Panc1 (cell line): ENCODE measurements at regions not wholly inside any gene's neighbourhood (a gene's known extent, or its start where the extent isn't known, plus 50 kb on each side); places are given as distances from the start of the nearest gene placed in this dataset.
A peak's percentile ranks its signal among the peaks of the same experiment; 100 is the strongest.

Source experiments
- ATAC-seq: fragments of 200-7000 bp; cut with Tn5 transposase; 2 replicates; pipeline ENCODE4 v1.9.1; 2020; ENCODE audit warnings: mild to moderate bottlenecking, moderate library complexity
- BruUV-seq: library from RNA; stranded (reverse); fragments of 400-500 nt; replicated peaks from 2 replicates; lab custom pipeline; 2021; lab: Mats Ljungman, UMichigan
- CTCF ChIA-PET: fragments of 300-600 bp; sonication (Branson Sonifier 250); formaldehyde crosslinking; loops from one replicate; lab custom pipeline; 2022; ENCODE audit warnings: antibody characterized with exemption; lab: Charles Lee
- POLR2A ChIA-PET: fragments of 300-600 bp; sonication (Branson Sonifier 250); formaldehyde crosslinking; loops from one replicate; lab custom pipeline; 2022; ENCODE audit warnings: antibody characterized with exemption; lab: Charles Lee
- DNase-seq: peaks from one replicate; pipeline ENCODE4 v3.0.0-alpha.2; 2010; ENCODE audit warnings: low read depth, low spot score
- H3K27ac ChIP-seq: 2 replicates; pipeline ENCODE4 v1.5.1; 2011; ENCODE audit warnings: mild to moderate bottlenecking, low read length, inconsistent platforms
- H3K27me3 ChIP-seq: fragments of 200-500 bp; sonication (Bioruptor generic); 2 replicates; pipeline ENCODE4 v1.6.0; 2014; ENCODE audit warnings: low read length, inconsistent platforms; ENCODE audit not compliant: control insufficient read depth, insufficient read depth
- H3K36me3 ChIP-seq: fragments of 200-500 bp; sonication (Bioruptor generic); 2 replicates; pipeline ENCODE4 v1.5.1; 2014; ENCODE audit warnings: inconsistent platforms, mild to moderate bottlenecking, low read length, moderate library complexity; ENCODE audit not compliant: control insufficient read depth, insufficient read depth
- H3K4me1 ChIP-seq: 2 replicates; pipeline ENCODE4 v1.5.1; 2011; ENCODE audit warnings: inconsistent platforms, mild to moderate bottlenecking, low read length, moderate library complexity; ENCODE audit not compliant: control insufficient read depth, insufficient read depth
- H3K4me3 ChIP-seq, 2 experiments: 2 replicates each; pipeline ENCODE4 v1.5.1; 2011 to 2012; ENCODE audit warnings: low read depth in 2 of 2, low read length in 2 of 2, mild to moderate bottlenecking in 2 of 2, inconsistent platforms in 1 of 2, moderate library complexity in 1 of 2
- H3K9me3 ChIP-seq: fragments of 200-500 bp; sonication (Bioruptor generic); 2 replicates; pipeline ENCODE4 v1.5.1; 2014; ENCODE audit warnings: low read depth, mild to moderate bottlenecking, inconsistent platforms, low read length, moderate library complexity; ENCODE audit not compliant: control insufficient read depth, insufficient read depth
- POLR2AphosphoS5 ChIP-seq: IDR thresholded peaks from 2 replicates; pipeline ENCODE4 v1.6.1; 2012; ENCODE audit warnings: mild to moderate bottlenecking, low read depth, low read length, moderate library complexity
- SIN3A ChIP-seq: IDR thresholded peaks from 2 replicates; pipeline ENCODE4 v1.6.1; 2012; ENCODE audit warnings: low read depth, mild to moderate bottlenecking, low read length, moderate library complexity, borderline replicate concordance; ENCODE audit not compliant: insufficient read depth
- TCF7L2 ChIP-seq: IDR thresholded peaks from 2 replicates; pipeline ENCODE4 v1.6.1; 2011; ENCODE audit warnings: mild to moderate bottlenecking, low read depth, low read length, inconsistent platforms
- in situ Hi-C: cut with HindIII; loops from 2 replicates; pipeline ENCODE4 v1.10.0; 2016; ENCODE audit warnings: low sequenced_read_pairs, low pct_unique_long_range_greater_than_20kb
- intact Hi-C: fragments of 100-400 bp; cut with micrococcal nuclease; formaldehyde crosslinking; loops from one replicate; pipeline ENCODE4 v1.10.0; 2022; ENCODE audit not compliant: unreplicated experiment
- TF ChIP-seq, protein P1 (sequence below), 2 experiments: IDR thresholded peaks; 2 replicates each; pipeline ENCODE4 v1.6.1; 2011 to 2012; ENCODE audit warnings: low read depth in 2 of 2, control low read depth in 1 of 2, low read length in 1 of 2, mild to moderate bottlenecking in 1 of 2, moderate library complexity in 1 of 2; ENCODE audit not compliant: insufficient read depth in 1 of 2
- TF ChIP-seq, protein P2 (sequence below): fragments of 450-650 bp; IDR thresholded peaks from 2 replicates; pipeline ENCODE4 v1.5.1; 2017; ENCODE audit warnings: mild to moderate bottlenecking

DNA sequence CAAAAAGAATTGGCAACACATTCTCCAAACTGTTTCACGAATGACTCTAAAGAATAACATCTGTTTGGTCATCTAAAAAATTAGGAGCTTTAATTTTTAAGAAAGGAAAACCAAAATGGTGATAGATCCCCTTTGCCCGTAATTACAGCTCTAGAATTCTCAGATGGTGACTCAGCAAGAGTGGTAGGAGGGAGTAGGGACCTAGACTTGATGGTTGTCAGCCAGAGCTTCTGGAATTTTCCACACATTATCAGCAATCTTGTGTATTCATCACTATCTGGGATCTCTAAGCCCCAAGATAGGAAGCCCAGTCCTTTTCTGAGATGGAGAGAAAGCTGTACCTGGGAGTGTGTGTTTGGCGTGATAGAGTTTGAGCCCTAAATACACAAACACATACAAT lies 103.9 kb upstream of the RAB40AL start:
- H3K4me1 ChIP-seq = no peaks in the 10 kb centered on the region
- BruUV-seq = no TSS peak
- DNase-seq (no peak), ATAC-seq (no peak)
- TF ChIP-seq POLR2AphosphoS5 (no peak), TCF7L2 (no peak), SIN3A (no peak)
- TF ChIP-seq, protein P1, sequence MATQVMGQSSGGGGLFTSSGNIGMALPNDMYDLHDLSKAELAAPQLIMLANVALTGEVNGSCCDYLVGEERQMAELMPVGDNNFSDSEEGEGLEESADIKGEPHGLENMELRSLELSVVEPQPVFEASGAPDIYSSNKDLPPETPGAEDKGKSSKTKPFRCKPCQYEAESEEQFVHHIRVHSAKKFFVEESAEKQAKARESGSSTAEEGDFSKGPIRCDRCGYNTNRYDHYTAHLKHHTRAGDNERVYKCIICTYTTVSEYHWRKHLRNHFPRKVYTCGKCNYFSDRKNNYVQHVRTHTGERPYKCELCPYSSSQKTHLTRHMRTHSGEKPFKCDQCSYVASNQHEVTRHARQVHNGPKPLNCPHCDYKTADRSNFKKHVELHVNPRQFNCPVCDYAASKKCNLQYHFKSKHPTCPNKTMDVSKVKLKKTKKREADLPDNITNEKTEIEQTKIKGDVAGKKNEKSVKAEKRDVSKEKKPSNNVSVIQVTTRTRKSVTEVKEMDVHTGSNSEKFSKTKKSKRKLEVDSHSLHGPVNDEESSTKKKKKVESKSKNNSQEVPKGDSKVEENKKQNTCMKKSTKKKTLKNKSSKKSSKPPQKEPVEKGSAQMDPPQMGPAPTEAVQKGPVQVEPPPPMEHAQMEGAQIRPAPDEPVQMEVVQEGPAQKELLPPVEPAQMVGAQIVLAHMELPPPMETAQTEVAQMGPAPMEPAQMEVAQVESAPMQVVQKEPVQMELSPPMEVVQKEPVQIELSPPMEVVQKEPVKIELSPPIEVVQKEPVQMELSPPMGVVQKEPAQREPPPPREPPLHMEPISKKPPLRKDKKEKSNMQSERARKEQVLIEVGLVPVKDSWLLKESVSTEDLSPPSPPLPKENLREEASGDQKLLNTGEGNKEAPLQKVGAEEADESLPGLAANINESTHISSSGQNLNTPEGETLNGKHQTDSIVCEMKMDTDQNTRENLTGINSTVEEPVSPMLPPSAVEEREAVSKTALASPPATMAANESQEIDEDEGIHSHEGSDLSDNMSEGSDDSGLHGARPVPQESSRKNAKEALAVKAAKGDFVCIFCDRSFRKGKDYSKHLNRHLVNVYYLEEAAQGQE (IDR thresholded peaks at IDR 0.05; ENCODE audit: insufficient read depth in 1 of 2, low read depth in 2 of 2, low read length in 1 of 2) = no peak
- TF ChIP-seq, protein P2, sequence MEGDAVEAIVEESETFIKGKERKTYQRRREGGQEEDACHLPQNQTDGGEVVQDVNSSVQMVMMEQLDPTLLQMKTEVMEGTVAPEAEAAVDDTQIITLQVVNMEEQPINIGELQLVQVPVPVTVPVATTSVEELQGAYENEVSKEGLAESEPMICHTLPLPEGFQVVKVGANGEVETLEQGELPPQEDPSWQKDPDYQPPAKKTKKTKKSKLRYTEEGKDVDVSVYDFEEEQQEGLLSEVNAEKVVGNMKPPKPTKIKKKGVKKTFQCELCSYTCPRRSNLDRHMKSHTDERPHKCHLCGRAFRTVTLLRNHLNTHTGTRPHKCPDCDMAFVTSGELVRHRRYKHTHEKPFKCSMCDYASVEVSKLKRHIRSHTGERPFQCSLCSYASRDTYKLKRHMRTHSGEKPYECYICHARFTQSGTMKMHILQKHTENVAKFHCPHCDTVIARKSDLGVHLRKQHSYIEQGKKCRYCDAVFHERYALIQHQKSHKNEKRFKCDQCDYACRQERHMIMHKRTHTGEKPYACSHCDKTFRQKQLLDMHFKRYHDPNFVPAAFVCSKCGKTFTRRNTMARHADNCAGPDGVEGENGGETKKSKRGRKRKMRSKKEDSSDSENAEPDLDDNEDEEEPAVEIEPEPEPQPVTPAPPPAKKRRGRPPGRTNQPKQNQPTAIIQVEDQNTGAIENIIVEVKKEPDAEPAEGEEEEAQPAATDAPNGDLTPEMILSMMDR = no peak
- H3K4me3 ChIP-seq = no peak overlapping the region
- ChIA-PET POLR2A (no interaction called here), CTCF (no interaction called here)
- no peaks in the 10 kb centered on the region for H3K27me3 ChIP-seq
- in situ Hi-C loops = no loop called here
- no peak overlapping the region for H3K27ac ChIP-seq
- no peaks in the 10 kb centered on the region for H3K36me3 ChIP-seq
- intact Hi-C loops = loop anchor here (10.0 kb wide), 2 partner anchors 108 to 178 kb away; partner anchors contain the start of genes GPRASP1 and GPRASP3
- H3K9me3 ChIP-seq = no peaks in the 10 kb centered on the region

DNA sequence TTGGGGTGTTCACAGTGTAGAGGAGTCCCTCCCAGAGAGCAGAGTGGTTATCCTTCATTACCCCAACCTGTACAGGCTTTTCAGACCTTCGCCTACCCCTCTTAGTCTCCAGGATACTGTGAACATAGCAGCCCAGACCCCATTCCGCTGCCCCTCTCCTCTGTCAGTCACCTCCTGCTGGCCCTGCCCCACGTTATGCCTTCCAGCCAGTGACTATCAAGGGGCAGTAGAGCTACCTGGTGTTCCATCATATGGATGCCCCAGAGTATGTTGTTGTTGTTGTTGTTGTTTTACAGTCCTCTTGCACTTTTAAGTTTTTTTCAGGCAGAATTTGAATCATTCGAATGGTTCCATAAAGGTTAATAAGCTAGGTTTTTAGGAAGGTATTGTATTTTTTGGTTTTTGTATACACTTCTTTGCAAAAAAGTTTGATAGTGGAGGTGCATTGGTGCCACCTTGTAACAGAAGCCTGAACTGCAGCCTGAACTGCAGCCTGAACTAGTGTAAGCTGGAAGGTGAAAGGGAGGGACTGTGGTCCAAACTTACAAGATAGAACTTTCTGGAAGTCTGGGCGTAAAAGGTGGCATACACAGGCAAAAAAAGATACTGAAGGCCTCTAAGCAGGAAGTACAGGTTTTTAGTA lies 101.4 kb upstream of the RAB40AL start:
- TF ChIP-seq, protein P2 = peak; percentile 78
- TF ChIP-seq POLR2AphosphoS5 = no peak
- ATAC-seq (peak; percentile 80), DNase-seq (peak; percentile 25)
- no peaks in the 10 kb centered on the region for H3K9me3 ChIP-seq
- H3K27ac ChIP-seq = no peak overlapping the region
- BruUV-seq = no TSS peak
- H3K4me3 ChIP-seq = no peak overlapping the region
- POLR2A ChIA-PET = no interaction called here
- H3K27me3 ChIP-seq = no peaks in the 10 kb centered on the region
- H3K4me1 ChIP-seq = no peaks in the 10 kb centered on the region
- CTCF ChIA-PET = interaction anchor here (0.6 to 1.0 kb wide), 4 partner anchors 33 to 1723 kb away, joined by 3 to 9 read pairs (median 4); no protein-coding TSS in a partner anchor
- H3K36me3 ChIP-seq = no peaks in the 10 kb centered on the region
- intact Hi-C loops (loop anchor here (10.0 kb wide), 2 partner anchors 111 to 181 kb away; partner anchors contain the start of genes GPRASP1 and GPRASP3), in situ Hi-C loops (no loop called here)
